ENCODE measurements at regions not wholly inside any gene's neighbourhood (a gene's known extent, or its start where the extent isn't known, plus 50 kb on each side); places are given as distances from the start of the nearest gene placed in this dataset.

GRCh38 chrX:39245024-39245423 lies 443.8 kb downstream of the MID1IP1 start:
- no peak for TF ChIP-seq CTCF (conservative IDR thresholded peaks at IDR 0.05; ENCODE audit: low read depth, low read length)
- no peak for TF ChIP-seq RAD21 (IDR thresholded peaks at IDR 0.05; ENCODE audit: low read length)
- TF ChIP-seq CEBPB (IDR thresholded peaks at IDR 0.05; ENCODE audit: low read depth, low read length) = no peak

Measured in IMR-90 (cell line).